NT2/D1 (cell line): ENCODE measurements at regions not wholly inside any gene's neighbourhood (a gene's known extent, or its start where the extent isn't known, plus 50 kb on each side); places are given as distances from the start of the nearest gene placed in this dataset.

Experiments used
- SUZ12 ChIP-seq: IDR thresholded peaks from 2 replicates; pipeline ENCODE4 v1.6.1; 2011; ENCODE audit not compliant: insufficient read length, insufficient read depth; ENCODE audit errors: extremely low read depth
- YY1 ChIP-seq: IDR thresholded peaks from 2 replicates; pipeline ENCODE4 v1.6.1; 2011; ENCODE audit not compliant: insufficient read length, insufficient read depth
- ZNF274 ChIP-seq: IDR thresholded peaks from 2 replicates; pipeline ENCODE4 v1.6.1; 2011; ENCODE audit warnings: mild to moderate bottlenecking, low read depth, low read length

DNA sequence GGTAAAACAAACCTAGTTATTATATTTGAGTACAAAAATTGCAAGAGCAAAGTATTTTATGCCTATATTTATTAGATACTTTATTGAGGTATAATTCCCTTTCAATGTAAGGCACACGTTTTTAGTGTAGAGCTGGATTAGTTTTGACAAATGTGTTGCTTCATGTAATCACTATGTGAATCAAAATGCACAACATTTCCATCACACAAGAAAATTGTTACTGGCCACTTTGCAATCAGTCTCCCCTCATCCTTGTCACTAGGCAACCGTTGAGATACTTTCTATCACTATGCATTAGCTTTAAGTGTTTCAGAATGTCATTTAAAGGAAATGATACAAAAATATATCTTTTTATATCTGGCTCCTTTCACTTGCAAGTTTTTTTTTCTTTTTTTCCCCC is 531.0 kb downstream of the CCER1 start:
- TF ChIP-seq YY1 (no peak), ZNF274 (no peak), SUZ12 (no peak)
